ENCODE measurements at regions not wholly inside any gene's neighbourhood (a gene's known extent, or its start where the extent isn't known, plus 50 kb on each side); places are given as distances from the start of the nearest gene placed in this dataset.
"Not testable (repeated sequence)": the region's sequence is repeated elsewhere in the genome, so short reads cannot be mapped to it uniquely, and the experiment has no call there.

- in situ Hi-C loops (cut with HindIII; ENCODE audit: low pct_unique_long_range_greater_than_20kb, low sequenced_read_pairs); intact Hi-C loops (cut with micrococcal nuclease; ENCODE audit: unreplicated experiment); ATAC-seq; H3K4me1 ChIP-seq (ENCODE audit: control insufficient read depth, insufficient read depth, low read length); H3K27me3 ChIP-seq (ENCODE audit: control insufficient read depth, insufficient read depth, low read length); H3K36me3 ChIP-seq (ENCODE audit: control insufficient read depth, insufficient read depth, low read length); POLR2A ChIA-PET; CTCF ChIA-PET; BruUV-seq (replicated peaks); H3K4me3 ChIP-seq (ENCODE audit: low read depth in 2 of 2, low read length in 2 of 2); H3K27ac ChIP-seq (ENCODE audit: low read length); H3K9me3 ChIP-seq (ENCODE audit: control insufficient read depth, insufficient read depth, low read depth, low read length); DNase-seq (ENCODE audit: low read depth, low spot score): not testable (repeated sequence)
These were observed 63.8 kb upstream of the ARRDC3 start for GRCh38 chr5:91446880-91447279.

GRCh38 chr5:91443761-91444467 lies 60.8 kb upstream of the ARRDC3 start:
- no peaks in the 10 kb centered on the region for H3K27me3 ChIP-seq (ENCODE audit: control insufficient read depth, insufficient read depth, low read length)
- no peak overlapping the region for H3K27ac ChIP-seq (ENCODE audit: low read length)
- H3K9me3 ChIP-seq (ENCODE audit: control insufficient read depth, insufficient read depth, low read depth, low read length): no peaks in the 10 kb centered on the region
- no peaks in the 10 kb centered on the region for H3K4me1 ChIP-seq (ENCODE audit: control insufficient read depth, insufficient read depth, low read length)
- POLR2A ChIA-PET: no interaction called here
- TF ChIP-seq REST (IDR thresholded peaks at IDR 0.05; ENCODE audit: insufficient read depth in 1 of 2, low read depth in 2 of 2, low read length in 1 of 2): no peak
- no peak for TF ChIP-seq CTCF (IDR thresholded peaks at IDR 0.05)
- no peak for TF ChIP-seq POLR2AphosphoS5 (IDR thresholded peaks at IDR 0.05; ENCODE audit: low read depth, low read length)
- TF ChIP-seq TCF7L2 (IDR thresholded peaks at IDR 0.05; ENCODE audit: low read depth, low read length): no peak
- no peak for TF ChIP-seq SIN3A (IDR thresholded peaks at IDR 0.05; ENCODE audit: borderline replicate concordance, insufficient read depth, low read depth, low read length)
- no TSS peak for BruUV-seq (replicated peaks)
- in situ Hi-C loops (cut with HindIII; ENCODE audit: low pct_unique_long_range_greater_than_20kb, low sequenced_read_pairs) (no loop called here), intact Hi-C loops (cut with micrococcal nuclease; ENCODE audit: unreplicated experiment) (no loop called here)
- no peak overlapping the region for H3K4me3 ChIP-seq (ENCODE audit: low read depth in 2 of 2, low read length in 2 of 2)
- DNase-seq (ENCODE audit: low read depth, low spot score) (no peak), ATAC-seq (no peak)
- CTCF ChIA-PET: no interaction called here
- H3K36me3 ChIP-seq (ENCODE audit: control insufficient read depth, insufficient read depth, low read length): no peaks in the 10 kb centered on the region

GRCh38 chr5:91443023-91443422 lies 59.9 kb upstream of the ARRDC3 start:
- ChIA-PET POLR2A (no interaction called here), CTCF (no interaction called here)
- DNase-seq (ENCODE audit: low read depth, low spot score): no peak
- no TSS peak for BruUV-seq (replicated peaks)
- Histone ChIP-seq H3K27ac (ENCODE audit: low read length) (no peak overlapping the region), H3K27me3 (ENCODE audit: control insufficient read depth, insufficient read depth, low read length) (no peaks in the 10 kb centered on the region), H3K4me1 (ENCODE audit: control insufficient read depth, insufficient read depth, low read length) (no peaks in the 10 kb centered on the region), H3K9me3 (ENCODE audit: control insufficient read depth, insufficient read depth, low read depth, low read length) (no peaks in the 10 kb centered on the region), H3K36me3 (ENCODE audit: control insufficient read depth, insufficient read depth, low read length) (no peaks in the 10 kb centered on the region), H3K4me3 (ENCODE audit: low read depth in 2 of 2, low read length in 2 of 2) (no peak overlapping the region)
- intact Hi-C loops (cut with micrococcal nuclease; ENCODE audit: unreplicated experiment) (no loop called here), in situ Hi-C loops (cut with HindIII; ENCODE audit: low pct_unique_long_range_greater_than_20kb, low sequenced_read_pairs) (no loop called here)
- TF ChIP-seq CTCF (IDR thresholded peaks at IDR 0.05) (no peak), TCF7L2 (IDR thresholded peaks at IDR 0.05; ENCODE audit: low read depth, low read length) (no peak), SIN3A (IDR thresholded peaks at IDR 0.05; ENCODE audit: borderline replicate concordance, insufficient read depth, low read depth, low read length) (no peak), REST (IDR thresholded peaks at IDR 0.05; ENCODE audit: insufficient read depth in 1 of 2, low read depth in 2 of 2, low read length in 1 of 2) (no peak), POLR2AphosphoS5 (IDR thresholded peaks at IDR 0.05; ENCODE audit: low read depth, low read length) (no peak)
- no peak for ATAC-seq
